GM12872 (cell line): ENCODE measurements at regions not wholly inside any gene's neighbourhood (a gene's known extent, or its start where the extent isn't known, plus 50 kb on each side); places are given as distances from the start of the nearest gene placed in this dataset.

ENCODE experiments used
- TF ChIP-seq, protein P1 (sequence below): IDR thresholded peaks from 3 replicates; pipeline ENCODE4 v1.5.1; 2011; ENCODE audit warnings: low read depth, mild to moderate bottlenecking, low read length, moderate library complexity; ENCODE audit not compliant: insufficient read depth

DNA sequence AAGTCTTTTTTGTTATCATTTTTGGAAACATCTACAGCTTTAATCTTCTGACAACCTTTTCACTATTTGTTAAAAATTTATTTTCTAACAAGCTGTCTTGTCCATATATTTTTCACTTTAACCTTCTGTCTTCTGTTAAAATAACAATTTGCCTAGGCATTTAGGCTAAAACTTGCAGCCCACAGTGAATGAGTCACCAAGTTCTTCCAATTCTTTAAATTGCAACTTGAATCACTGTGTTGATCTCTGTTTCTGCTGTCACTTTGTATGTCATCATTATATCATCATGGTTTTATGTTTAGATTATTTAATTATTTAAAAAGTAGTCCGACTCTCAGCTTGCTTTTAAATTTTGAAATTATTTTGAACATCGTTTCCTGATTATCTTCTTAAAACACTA is 473.8 kb upstream of the PTPRD start:
- TF ChIP-seq, protein P1, sequence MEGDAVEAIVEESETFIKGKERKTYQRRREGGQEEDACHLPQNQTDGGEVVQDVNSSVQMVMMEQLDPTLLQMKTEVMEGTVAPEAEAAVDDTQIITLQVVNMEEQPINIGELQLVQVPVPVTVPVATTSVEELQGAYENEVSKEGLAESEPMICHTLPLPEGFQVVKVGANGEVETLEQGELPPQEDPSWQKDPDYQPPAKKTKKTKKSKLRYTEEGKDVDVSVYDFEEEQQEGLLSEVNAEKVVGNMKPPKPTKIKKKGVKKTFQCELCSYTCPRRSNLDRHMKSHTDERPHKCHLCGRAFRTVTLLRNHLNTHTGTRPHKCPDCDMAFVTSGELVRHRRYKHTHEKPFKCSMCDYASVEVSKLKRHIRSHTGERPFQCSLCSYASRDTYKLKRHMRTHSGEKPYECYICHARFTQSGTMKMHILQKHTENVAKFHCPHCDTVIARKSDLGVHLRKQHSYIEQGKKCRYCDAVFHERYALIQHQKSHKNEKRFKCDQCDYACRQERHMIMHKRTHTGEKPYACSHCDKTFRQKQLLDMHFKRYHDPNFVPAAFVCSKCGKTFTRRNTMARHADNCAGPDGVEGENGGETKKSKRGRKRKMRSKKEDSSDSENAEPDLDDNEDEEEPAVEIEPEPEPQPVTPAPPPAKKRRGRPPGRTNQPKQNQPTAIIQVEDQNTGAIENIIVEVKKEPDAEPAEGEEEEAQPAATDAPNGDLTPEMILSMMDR = no peak

DNA sequence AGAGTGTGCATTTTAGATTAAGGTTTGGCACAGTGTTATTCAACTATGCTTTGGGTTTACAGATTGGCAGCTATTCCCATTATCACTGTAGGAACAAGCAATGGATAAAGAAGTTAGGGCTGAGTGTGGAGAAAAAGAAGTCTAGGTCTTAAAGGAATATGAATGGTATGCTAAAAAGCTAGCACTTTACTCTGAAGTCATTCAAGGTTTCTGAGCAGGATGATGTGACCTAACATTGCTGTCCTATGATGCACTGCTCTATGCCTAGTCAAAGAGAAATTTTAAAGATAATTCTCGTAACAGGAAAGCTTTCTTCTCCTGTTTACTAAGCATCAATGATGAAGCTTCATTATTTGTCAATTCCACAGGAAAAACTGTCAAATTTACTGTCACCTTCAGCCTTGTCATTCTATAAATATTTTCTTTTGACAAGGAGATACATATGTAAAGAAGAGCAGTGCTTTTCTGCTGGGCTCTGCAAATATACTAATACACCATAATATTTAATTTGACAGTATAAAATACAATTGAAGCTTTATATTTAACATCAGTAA is 476.1 kb upstream of the PTPRD start:
- TF ChIP-seq, protein P1 = no peak

DNA sequence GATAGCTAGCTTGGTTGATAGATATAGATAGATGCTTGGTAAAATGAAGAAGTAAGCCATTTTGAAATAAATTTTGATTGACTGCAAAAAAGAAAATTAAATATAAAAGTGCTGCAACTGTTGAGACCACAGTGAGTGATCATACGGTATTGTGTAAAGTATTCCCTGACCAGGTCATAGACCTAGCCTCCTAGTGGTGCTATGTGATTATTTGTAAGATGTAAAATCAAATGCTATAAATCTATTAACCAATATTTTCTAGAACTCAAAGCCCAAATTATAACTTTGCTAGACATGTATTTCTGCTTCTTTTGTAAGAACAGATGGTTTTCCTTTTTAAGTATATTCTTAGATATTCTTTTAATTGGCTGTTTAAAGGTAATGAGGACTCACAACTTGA is 480.2 kb upstream of the PTPRD start:
- TF ChIP-seq, protein P1 = no peak

DNA sequence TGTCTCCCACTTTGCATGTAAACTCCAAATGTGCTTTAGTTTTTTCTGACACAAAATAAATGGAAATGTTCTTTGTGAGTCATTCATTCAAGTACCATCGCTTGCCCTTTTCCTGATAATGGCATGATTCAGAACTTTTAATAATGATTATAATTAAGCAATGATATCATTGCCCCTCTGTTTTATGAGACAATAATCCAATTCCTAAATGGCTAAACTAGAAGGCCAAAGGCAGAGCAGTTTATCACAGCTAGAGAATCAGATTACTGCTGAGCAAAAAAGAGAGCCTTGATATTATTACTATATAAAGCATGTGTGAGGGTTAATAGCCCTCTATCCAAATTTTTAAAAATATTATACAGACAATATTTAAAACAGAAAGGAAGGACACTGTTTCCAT is 484.2 kb upstream of the PTPRD start:
- TF ChIP-seq, protein P1 = no peak

DNA sequence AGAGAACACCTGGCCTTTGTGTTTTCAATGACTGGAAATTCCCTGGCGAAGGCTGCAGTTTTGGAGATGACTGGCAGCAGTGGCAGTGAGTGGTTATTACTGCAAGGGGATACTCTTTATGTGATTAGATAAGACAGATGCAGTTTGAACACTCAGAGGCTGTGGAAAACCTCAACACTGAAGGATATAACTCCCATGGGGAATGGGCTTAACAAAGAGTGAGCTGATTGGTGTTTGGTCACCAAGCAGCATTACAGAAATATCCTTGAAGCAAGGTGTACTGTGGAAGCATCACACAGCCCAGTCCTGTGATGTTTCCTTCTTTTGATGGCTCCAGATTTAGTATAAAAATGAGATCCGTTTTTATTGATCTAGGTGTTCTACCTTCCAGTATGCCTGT is 490.7 kb upstream of the PTPRD start:
- TF ChIP-seq, protein P1 = no peak

DNA sequence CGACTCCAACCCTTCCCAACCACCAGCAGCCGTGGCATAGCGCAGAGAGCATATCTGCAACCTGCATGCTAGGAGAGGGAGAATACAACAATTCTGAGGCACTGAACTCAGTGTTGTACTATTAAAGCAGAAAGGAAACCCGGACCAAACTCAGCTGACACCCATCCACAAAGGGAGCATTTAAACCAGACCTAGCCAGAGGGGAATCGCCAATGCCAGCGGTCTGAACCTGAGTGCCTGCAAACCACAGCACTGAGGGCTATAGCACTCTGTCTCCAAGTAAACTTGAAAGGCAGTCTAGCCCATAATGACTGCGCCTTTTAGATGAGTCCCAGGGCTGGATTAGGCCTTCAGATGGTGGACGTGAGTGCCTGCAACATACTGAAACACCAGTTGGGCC is 494.4 kb upstream of the PTPRD start:
- TF ChIP-seq, protein P1 = no peak

DNA sequence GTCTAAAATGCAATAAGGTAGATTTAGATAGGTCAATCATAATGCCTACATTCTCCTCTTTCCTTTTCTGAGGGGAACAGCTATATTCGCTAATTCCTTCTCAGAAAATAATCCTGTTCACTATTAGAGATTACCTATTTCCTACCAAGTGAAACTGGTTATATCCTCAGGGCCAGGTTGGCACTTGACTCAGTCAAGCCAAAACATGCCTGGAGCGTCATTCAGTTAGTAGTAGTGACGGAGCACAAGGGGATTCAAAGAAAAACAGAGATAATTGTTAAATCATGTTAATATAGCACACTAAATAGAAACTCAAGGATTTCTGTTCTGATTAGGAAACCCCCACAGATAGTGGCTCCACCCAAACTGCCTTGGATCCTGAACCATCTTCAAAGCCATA is 515.4 kb upstream of the PTPRD start:
- TF ChIP-seq, protein P1 = no peak
